HL-60/S4 (cell line): ENCODE measurements at regions not wholly inside any gene's neighbourhood (a gene's known extent, or its start where the extent isn't known, plus 50 kb on each side); places are given as distances from the start of the nearest gene placed in this dataset.

Experiments
- in situ Hi-C: fragments of 300-500 bp; cut with MboI; formaldehyde crosslinking; loops from 2 replicates; pipeline ENCODE4 v1.14.3; 2022; ENCODE audit warnings: low sequenced_read_pairs

GRCh38 chr2:121104721-121105141 lies 180.3 kb downstream of the TFCP2L1 start:
- in situ Hi-C loops = no loop called here

GRCh38 chr2:121110924-121111323 lies 174.1 kb downstream of the TFCP2L1 start:
- in situ Hi-C loops = no loop called here

- in situ Hi-C loops = no loop called here
Measured at GRCh38 chr2:121118951-121119350, 166.1 kb downstream of the TFCP2L1 start.

GRCh38 chr2:121120411-121120810 lies 164.6 kb downstream of the TFCP2L1 start:
- in situ Hi-C loops = no loop called here

- in situ Hi-C loops = no loop called here
Measured at GRCh38 chr2:121120991-121121390, 164.0 kb downstream of the TFCP2L1 start.

GRCh38 chr2:121121661-121122060 lies 163.3 kb downstream of the TFCP2L1 start:
- in situ Hi-C loops = no loop called here

- in situ Hi-C loops = no loop called here
Measured at GRCh38 chr2:121123268-121123667, 161.7 kb downstream of the TFCP2L1 start.

GRCh38 chr2:121124330-121124729 lies 160.7 kb downstream of the TFCP2L1 start:
- in situ Hi-C loops = no loop called here

- in situ Hi-C loops = loop anchor here (25.0 kb wide), 1 partner anchor 187 kb away; no protein-coding TSS in a partner anchor
Measured at GRCh38 chr2:121125350-121125749, 159.7 kb downstream of the TFCP2L1 start.

- in situ Hi-C loops = loop anchor here (25.0 kb wide), 1 partner anchor 183 kb away; no protein-coding TSS in a partner anchor
Measured at GRCh38 chr2:121128741-121129659, 156.0 kb downstream of the TFCP2L1 start.

- in situ Hi-C loops = loop anchor here (25.0 kb wide), 1 partner anchor 183 kb away; no protein-coding TSS in a partner anchor
Measured at GRCh38 chr2:121129692-121130091, 155.3 kb downstream of the TFCP2L1 start.

GRCh38 chr2:121130301-121130850 lies 154.6 kb downstream of the TFCP2L1 start:
- in situ Hi-C loops = loop anchor here (25.0 kb wide), 1 partner anchor 182 kb away; no protein-coding TSS in a partner anchor

GRCh38 chr2:121131375-121131774 lies 153.6 kb downstream of the TFCP2L1 start:
- in situ Hi-C loops = loop anchor here (25.0 kb wide), 1 partner anchor 181 kb away; no protein-coding TSS in a partner anchor

GRCh38 chr2:121132054-121132761 lies 152.8 kb downstream of the TFCP2L1 start:
- in situ Hi-C loops = loop anchor here (25.0 kb wide), 1 partner anchor 180 kb away; no protein-coding TSS in a partner anchor

GRCh38 chr2:121132762-121133107 lies 152.3 kb downstream of the TFCP2L1 start:
- in situ Hi-C loops = loop anchor here (25.0 kb wide), 1 partner anchor 180 kb away; no protein-coding TSS in a partner anchor

- in situ Hi-C loops = loop anchor here (25.0 kb wide), 1 partner anchor 179 kb away; no protein-coding TSS in a partner anchor
Measured at GRCh38 chr2:121133551-121134319, 151.3 kb downstream of the TFCP2L1 start.

GRCh38 chr2:121134728-121135127 lies 150.3 kb downstream of the TFCP2L1 start:
- in situ Hi-C loops = loop anchor here (25.0 kb wide), 1 partner anchor 178 kb away; no protein-coding TSS in a partner anchor

- in situ Hi-C loops = loop anchor here (25.0 kb wide), 1 partner anchor 177 kb away; no protein-coding TSS in a partner anchor
Measured at GRCh38 chr2:121135168-121135853, 149.7 kb downstream of the TFCP2L1 start.

- in situ Hi-C loops = loop anchor here (25.0 kb wide), 1 partner anchor 176 kb away; no protein-coding TSS in a partner anchor
Measured at GRCh38 chr2:121136323-121136722, 148.7 kb downstream of the TFCP2L1 start.
